ENCODE measurements at regions not wholly inside any gene's neighbourhood (a gene's known extent, or its start where the extent isn't known, plus 50 kb on each side); places are given as distances from the start of the nearest gene placed in this dataset.

GRCh38 chr10:81817596-81818170 lies 57.3 kb upstream of the NRG3 start:
- TF ChIP-seq, protein P1, sequence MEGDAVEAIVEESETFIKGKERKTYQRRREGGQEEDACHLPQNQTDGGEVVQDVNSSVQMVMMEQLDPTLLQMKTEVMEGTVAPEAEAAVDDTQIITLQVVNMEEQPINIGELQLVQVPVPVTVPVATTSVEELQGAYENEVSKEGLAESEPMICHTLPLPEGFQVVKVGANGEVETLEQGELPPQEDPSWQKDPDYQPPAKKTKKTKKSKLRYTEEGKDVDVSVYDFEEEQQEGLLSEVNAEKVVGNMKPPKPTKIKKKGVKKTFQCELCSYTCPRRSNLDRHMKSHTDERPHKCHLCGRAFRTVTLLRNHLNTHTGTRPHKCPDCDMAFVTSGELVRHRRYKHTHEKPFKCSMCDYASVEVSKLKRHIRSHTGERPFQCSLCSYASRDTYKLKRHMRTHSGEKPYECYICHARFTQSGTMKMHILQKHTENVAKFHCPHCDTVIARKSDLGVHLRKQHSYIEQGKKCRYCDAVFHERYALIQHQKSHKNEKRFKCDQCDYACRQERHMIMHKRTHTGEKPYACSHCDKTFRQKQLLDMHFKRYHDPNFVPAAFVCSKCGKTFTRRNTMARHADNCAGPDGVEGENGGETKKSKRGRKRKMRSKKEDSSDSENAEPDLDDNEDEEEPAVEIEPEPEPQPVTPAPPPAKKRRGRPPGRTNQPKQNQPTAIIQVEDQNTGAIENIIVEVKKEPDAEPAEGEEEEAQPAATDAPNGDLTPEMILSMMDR (IDR thresholded peaks at IDR 0.05) = no peak
- no peak for TF ChIP-seq POLR2A (IDR thresholded peaks at IDR 0.05)

Data from uterus (tissue), 2 donors.